Lower lobe of right lung (tissue), 2 donors: ENCODE measurements at regions not wholly inside any gene's neighbourhood (a gene's known extent, or its start where the extent isn't known, plus 50 kb on each side); places are given as distances from the start of the nearest gene placed in this dataset.

Experiments
- ATAC-seq, 2 donors: fragments of 200-7000 bp; cut with Tn5 transposase; one replicate each; pipeline ENCODE4 v1.9.1; 2020 to 2022; ENCODE audit warnings: mild to moderate bottlenecking in 2 of 2, moderate library complexity in 2 of 2
- DNase-seq: peaks from one replicate; pipeline ENCODE4 v3.0.0-alpha.2; 2020
- H3K27ac ChIP-seq: fragments of 200-600 bp; one replicate; pipeline ENCODE4 v1.8.0; 2022
- H3K27me3 ChIP-seq: fragments of 200-600 bp; one replicate; pipeline ENCODE4 v1.8.0; 2022; ENCODE audit warnings: low read depth
- H3K36me3 ChIP-seq: fragments of 200-600 bp; one replicate; pipeline ENCODE4 v1.8.0; 2022; ENCODE audit warnings: mild to moderate bottlenecking
- H3K4me1 ChIP-seq: fragments of 200-600 bp; one replicate; pipeline ENCODE4 v1.8.0; 2022
- H3K4me3 ChIP-seq: fragments of 200-600 bp; one replicate; pipeline ENCODE4 v1.8.0; 2022; ENCODE audit warnings: mild to moderate bottlenecking
- H3K9me3 ChIP-seq: fragments of 200-600 bp; one replicate; pipeline ENCODE4 v1.8.0; 2022
- CTCF ChIP-seq: fragments of 200-600 bp; IDR thresholded peaks from one replicate; pipeline ENCODE4 v1.8.0; 2022; ENCODE audit warnings: antibody characterized with exemption, mild to moderate bottlenecking
- intact Hi-C: fragments of 100-400 bp; cut with DNase I; formaldehyde crosslinking; loops from one replicate; pipeline ENCODE4 v1.11.0; 2022
- donor health status: DM: no; HTN: yes; CAD: no; lungs with severe emphysema.

GRCh38 chr5:39640552-39640951 is 215.8 kb upstream of the DAB2 start:
- no peak for ATAC-seq
- H3K4me1 ChIP-seq: no peaks in the 10 kb centered on the region
- no peaks in the 10 kb centered on the region for H3K36me3 ChIP-seq
- intact Hi-C loops: no loop called here
- H3K27me3 ChIP-seq: no peaks in the 10 kb centered on the region
- no peak overlapping the region for H3K4me3 ChIP-seq
- TF ChIP-seq CTCF: no peak
- no peak for DNase-seq
- no peak overlapping the region for H3K27ac ChIP-seq
- no peaks in the 10 kb centered on the region for H3K9me3 ChIP-seq

- intact Hi-C loops: no loop called here
- TF ChIP-seq CTCF: no peak
- no peaks in the 10 kb centered on the region for H3K36me3 ChIP-seq
- no peak for DNase-seq
- H3K27me3 ChIP-seq: no peaks in the 10 kb centered on the region
- no peak for ATAC-seq
- H3K9me3 ChIP-seq: no peaks in the 10 kb centered on the region
- H3K4me1 ChIP-seq: no peaks in the 10 kb centered on the region
- no peak overlapping the region for H3K4me3 ChIP-seq
- no peak overlapping the region for H3K27ac ChIP-seq
These were observed 214.9 kb upstream of the DAB2 start for GRCh38 chr5:39639618-39640089.

- Histone ChIP-seq H3K27me3 (no peaks in the 10 kb centered on the region), H3K9me3 (no peaks in the 10 kb centered on the region), H3K4me3 (no peak overlapping the region), H3K27ac (no peak overlapping the region), H3K4me1 (no peaks in the 10 kb centered on the region), H3K36me3 (no peaks in the 10 kb centered on the region)
- TF ChIP-seq CTCF: no peak
- intact Hi-C loops: no loop called here
- no peak for DNase-seq
- ATAC-seq: no peak
These were observed 214.0 kb upstream of the DAB2 start for GRCh38 chr5:39638813-39639212.

GRCh38 chr5:39633057-39633456 is 208.3 kb upstream of the DAB2 start:
- no peaks in the 10 kb centered on the region for H3K4me1 ChIP-seq

GRCh38 chr5:39631958-39632357 is 207.2 kb upstream of the DAB2 start:
- Histone ChIP-seq H3K27ac (no peak overlapping the region), H3K4me3 (no peak overlapping the region), H3K9me3 (no peaks in the 10 kb centered on the region), H3K4me1 (no peaks in the 10 kb centered on the region), H3K27me3 (no peaks in the 10 kb centered on the region), H3K36me3 (no peaks in the 10 kb centered on the region)
- ATAC-seq (no peak), DNase-seq (no peak)
- intact Hi-C loops: no loop called here
- no peak for TF ChIP-seq CTCF

More at GRCh38 chr5:39633057-39633456, 208.3 kb upstream of the DAB2 start:
- H3K4me3 ChIP-seq: no peak overlapping the region
- H3K9me3 ChIP-seq: no peaks in the 10 kb centered on the region
- H3K36me3 ChIP-seq: no peaks in the 10 kb centered on the region
- intact Hi-C loops: no loop called here
- H3K27me3 ChIP-seq: no peaks in the 10 kb centered on the region
- DNase-seq (no peak), ATAC-seq (no peak)
- no peak overlapping the region for H3K27ac ChIP-seq
- TF ChIP-seq CTCF: no peak

GRCh38 chr5:39629946-39630345 is 205.2 kb upstream of the DAB2 start:
- DNase-seq (no peak), ATAC-seq (no peak)
- no peaks in the 10 kb centered on the region for H3K9me3 ChIP-seq
- TF ChIP-seq CTCF: no peak
- no peaks in the 10 kb centered on the region for H3K36me3 ChIP-seq
- intact Hi-C loops: no loop called here
- no peak overlapping the region for H3K27ac ChIP-seq
- no peaks in the 10 kb centered on the region for H3K4me1 ChIP-seq
- no peaks in the 10 kb centered on the region for H3K27me3 ChIP-seq
- no peak overlapping the region for H3K4me3 ChIP-seq
